ENCODE measurements at regions not wholly inside any gene's neighbourhood (a gene's known extent, or its start where the extent isn't known, plus 50 kb on each side); places are given as distances from the start of the nearest gene placed in this dataset.
"Not testable (repeated sequence)": the region's sequence is repeated elsewhere in the genome, so short reads cannot be mapped to it uniquely, and the experiment has no call there.

DNA sequence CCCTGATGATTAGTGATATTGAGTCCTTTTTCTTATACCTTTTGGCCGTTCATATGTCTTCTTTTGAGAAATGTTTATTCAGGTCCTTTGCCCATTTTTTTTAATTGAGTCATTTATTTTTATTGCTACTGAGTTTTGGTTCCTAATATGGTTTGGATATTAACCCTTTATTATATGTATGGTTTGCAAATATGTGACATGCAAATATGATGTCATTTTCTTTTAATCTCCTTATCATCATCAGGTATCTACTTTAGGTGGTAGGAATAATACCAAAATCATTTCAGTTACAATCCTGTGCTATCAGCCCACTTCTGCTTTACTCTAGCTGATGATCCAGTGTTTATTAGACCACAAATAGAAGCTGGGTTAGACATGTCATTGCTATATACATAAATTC is 102.3 kb upstream of the TRPC7 start:
- in situ Hi-C loops (cut with HindIII; ENCODE audit: low pct_ligation_motif_present, low pct_unique_long_range_greater_than_20kb, low sequenced_read_pairs), result no loop called here
- DNase-seq, result no peak

- in situ Hi-C loops (cut with HindIII; ENCODE audit: low pct_ligation_motif_present, low pct_unique_long_range_greater_than_20kb, low sequenced_read_pairs), result no loop called here
- no peak for DNase-seq
These were observed 100.7 kb upstream of the TRPC7 start for GRCh38 chr5:136466041-136466415.

DNA sequence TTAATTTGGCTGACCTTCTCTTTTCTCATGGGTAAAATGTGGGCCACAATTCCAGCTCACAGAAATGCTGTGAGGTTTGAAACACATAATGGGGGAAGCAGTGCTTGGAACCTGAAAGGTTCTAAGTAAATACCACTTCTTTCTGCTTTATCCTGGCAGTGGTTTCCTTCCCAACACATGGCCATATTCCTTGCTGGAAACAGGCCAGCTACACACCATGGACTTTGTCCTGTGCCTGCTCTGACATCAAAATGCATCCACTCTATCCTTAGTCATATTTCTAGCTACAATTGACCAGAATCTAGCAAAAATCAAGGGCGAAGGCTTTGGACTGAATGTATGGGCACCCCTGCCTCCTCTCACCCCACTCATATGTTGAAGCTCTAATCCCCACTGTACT is 93.1 kb upstream of the TRPC7 start:
- DNase-seq, result no peak
- in situ Hi-C loops (cut with HindIII; ENCODE audit: low pct_ligation_motif_present, low pct_unique_long_range_greater_than_20kb, low sequenced_read_pairs), result no loop called here

- in situ Hi-C loops (cut with HindIII; ENCODE audit: low pct_ligation_motif_present, low pct_unique_long_range_greater_than_20kb, low sequenced_read_pairs), result no loop called here
- no peak for DNase-seq
These were observed 92.2 kb upstream of the TRPC7 start for GRCh38 chr5:136457390-136458013.

DNA sequence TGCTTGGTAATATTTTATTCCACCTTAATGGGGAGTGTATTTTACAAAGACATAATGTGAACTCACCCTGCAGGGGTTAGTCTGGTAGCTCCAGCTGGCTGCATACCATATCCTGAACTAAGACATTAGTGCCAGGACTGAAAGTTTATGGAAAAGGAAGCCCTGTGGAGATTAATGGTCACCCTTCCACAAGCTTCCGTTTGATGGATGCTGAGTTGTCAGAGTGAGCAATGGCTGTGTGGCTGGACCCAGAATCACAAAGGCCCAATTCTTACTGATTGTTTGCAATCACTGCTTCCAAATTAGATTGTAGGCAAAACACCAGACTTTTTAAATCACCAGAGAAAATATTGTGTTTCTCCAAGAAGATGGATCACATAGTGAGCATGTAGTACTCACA is 90.1 kb upstream of the TRPC7 start:
- in situ Hi-C loops (cut with HindIII; ENCODE audit: low pct_ligation_motif_present, low pct_unique_long_range_greater_than_20kb, low sequenced_read_pairs), result no loop called here

GRCh38 chr5:136453986-136454758 is 88.8 kb upstream of the TRPC7 start:
- in situ Hi-C loops (cut with HindIII; ENCODE audit: low pct_ligation_motif_present, low pct_unique_long_range_greater_than_20kb, low sequenced_read_pairs), result no loop called here
- no peak for DNase-seq

More for the DNA sequence above, 90.1 kb upstream of the TRPC7 start:
- no peak for DNase-seq

GRCh38 chr5:136453199-136453598 is 87.9 kb upstream of the TRPC7 start:
- DNase-seq, result no peak
- in situ Hi-C loops (cut with HindIII; ENCODE audit: low pct_ligation_motif_present, low pct_unique_long_range_greater_than_20kb, low sequenced_read_pairs), result no loop called here

DNA sequence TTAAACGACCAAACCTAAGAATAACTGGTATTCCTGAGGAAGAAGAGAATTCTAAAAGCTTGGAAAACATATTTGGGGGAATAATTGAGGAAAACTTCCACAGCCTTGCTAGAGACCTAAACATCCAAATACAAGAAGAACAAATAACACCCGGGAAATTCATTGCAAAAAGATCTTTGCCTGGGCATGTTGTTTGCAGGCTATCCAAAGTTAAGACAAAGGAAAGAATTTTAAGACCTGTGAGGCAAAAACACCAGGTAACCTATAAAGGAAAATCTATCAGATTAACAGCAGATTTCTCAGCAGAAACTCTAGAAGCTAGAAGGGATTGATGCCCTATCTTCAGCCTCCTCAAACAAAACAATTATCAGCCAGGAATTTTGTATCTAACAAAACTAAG is 82.2 kb upstream of the TRPC7 start:
- in situ Hi-C loops (cut with HindIII; ENCODE audit: low pct_ligation_motif_present, low pct_unique_long_range_greater_than_20kb, low sequenced_read_pairs); DNase-seq: not testable (repeated sequence)

- peak; percentile 5 for DNase-seq
- in situ Hi-C loops (cut with HindIII; ENCODE audit: low pct_ligation_motif_present, low pct_unique_long_range_greater_than_20kb, low sequenced_read_pairs), result no loop called here
These were observed 81.2 kb upstream of the TRPC7 start for GRCh38 chr5:136446565-136446964.

- DNase-seq; in situ Hi-C loops (cut with HindIII; ENCODE audit: low pct_ligation_motif_present, low pct_unique_long_range_greater_than_20kb, low sequenced_read_pairs): not testable (repeated sequence)
These were observed 78.8 kb upstream of the TRPC7 start for GRCh38 chr5:136444099-136444498.

- in situ Hi-C loops (cut with HindIII; ENCODE audit: low pct_ligation_motif_present, low pct_unique_long_range_greater_than_20kb, low sequenced_read_pairs), result no loop called here
- no peak for DNase-seq
These were observed 74.0 kb upstream of the TRPC7 start for GRCh38 chr5:136439367-136439766.

- DNase-seq, result no peak
- in situ Hi-C loops (cut with HindIII; ENCODE audit: low pct_ligation_motif_present, low pct_unique_long_range_greater_than_20kb, low sequenced_read_pairs), result no loop called here
These were observed 70.7 kb upstream of the TRPC7 start for GRCh38 chr5:136435946-136436543.

GRCh38 chr5:136434795-136435194 is 69.5 kb upstream of the TRPC7 start:
- DNase-seq, result no peak
- in situ Hi-C loops (cut with HindIII; ENCODE audit: low pct_ligation_motif_present, low pct_unique_long_range_greater_than_20kb, low sequenced_read_pairs), result no loop called here

GRCh38 chr5:136432705-136433104 is 67.4 kb upstream of the TRPC7 start:
- in situ Hi-C loops (cut with HindIII; ENCODE audit: low pct_ligation_motif_present, low pct_unique_long_range_greater_than_20kb, low sequenced_read_pairs), result no loop called here
- DNase-seq, result no peak

DNA sequence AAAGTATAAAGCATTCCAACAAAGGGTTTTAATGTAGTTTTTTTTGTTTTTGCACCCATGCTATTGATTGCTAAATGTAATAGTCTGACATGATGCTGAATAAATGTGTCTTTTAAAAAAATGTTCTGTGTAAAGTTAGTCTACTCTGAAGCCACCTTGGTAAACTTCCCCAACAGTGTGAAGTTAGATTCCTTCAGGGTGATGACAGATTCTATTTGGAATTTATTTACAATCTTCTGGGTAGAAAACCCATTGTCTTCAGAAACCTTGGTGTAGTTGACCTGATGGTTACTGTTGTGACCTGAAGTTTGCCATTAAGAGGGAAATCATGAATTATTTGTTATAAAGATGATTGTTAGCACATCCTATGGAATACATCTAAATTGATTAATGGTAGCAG is 64.7 kb upstream of the TRPC7 start:
- in situ Hi-C loops (cut with HindIII; ENCODE audit: low pct_ligation_motif_present, low pct_unique_long_range_greater_than_20kb, low sequenced_read_pairs), result no loop called here
- DNase-seq, result no peak

GRCh38 chr5:136427426-136427825 is 62.1 kb upstream of the TRPC7 start:
- in situ Hi-C loops (cut with HindIII; ENCODE audit: low pct_ligation_motif_present, low pct_unique_long_range_greater_than_20kb, low sequenced_read_pairs), result no loop called here
- no peak for DNase-seq

- in situ Hi-C loops (cut with HindIII; ENCODE audit: low pct_ligation_motif_present, low pct_unique_long_range_greater_than_20kb, low sequenced_read_pairs), result no loop called here
- no peak for DNase-seq
These were observed 60.6 kb upstream of the TRPC7 start for GRCh38 chr5:136425921-136426320.

GRCh38 chr5:136424835-136425584 is 59.7 kb upstream of the TRPC7 start:
- peak; percentile 66 for DNase-seq
- in situ Hi-C loops (cut with HindIII; ENCODE audit: low pct_ligation_motif_present, low pct_unique_long_range_greater_than_20kb, low sequenced_read_pairs), result no loop called here

GRCh38 chr5:136423944-136424606 is 58.7 kb upstream of the TRPC7 start:
- in situ Hi-C loops (cut with HindIII; ENCODE audit: low pct_ligation_motif_present, low pct_unique_long_range_greater_than_20kb, low sequenced_read_pairs), result no loop called here
- DNase-seq, result no peak
